Testis (tissue), 2 donors: ENCODE measurements at regions not wholly inside any gene's neighbourhood (a gene's known extent, or its start where the extent isn't known, plus 50 kb on each side); places are given as distances from the start of the nearest gene placed in this dataset.

Experiments used
- CTCF ChIP-seq, 3 experiments: fragments of 450-650 bp in 2 of 3; fragments of 200-600 bp in 1 of 3; sonication (generic) in 1 of 3; IDR thresholded peaks; one replicate each; pipeline ENCODE4 v1.5.1; 2016 to 2019; ENCODE audit warnings: antibody characterized with exemption in 3 of 3, mild to moderate bottlenecking in 2 of 3, moderate library complexity in 1 of 3
- POLR2A ChIP-seq: fragments of 450-650 bp; IDR thresholded peaks from one replicate; pipeline ENCODE4 v1.6.1; 2017; ENCODE audit warnings: antibody characterized with exemption, mild to moderate bottlenecking, moderate library complexity

- TF ChIP-seq POLR2A (no peak), CTCF (IDR thresholded peaks at IDR 0.05) (no peak)
Measured at GRCh38 chr5:142522983-142523382, 162.9 kb downstream of the FGF1 start.
